Esophagus mucosa (tissue), 1 donor: ENCODE measurements at regions not wholly inside any gene's neighbourhood (a gene's known extent, or its start where the extent isn't known, plus 50 kb on each side); places are given as distances from the start of the nearest gene placed in this dataset.
"Not testable (repeated sequence)": the region's sequence is repeated elsewhere in the genome, so short reads cannot be mapped to it uniquely, and the experiment has no call there.

Source experiments
- ATAC-seq: fragments of 200-7000 bp; cut with Tn5 transposase; one replicate; pipeline ENCODE4 v1.9.1; 2020
- donor health status: DM: yes; HTN: yes; CAD: no.

DNA sequence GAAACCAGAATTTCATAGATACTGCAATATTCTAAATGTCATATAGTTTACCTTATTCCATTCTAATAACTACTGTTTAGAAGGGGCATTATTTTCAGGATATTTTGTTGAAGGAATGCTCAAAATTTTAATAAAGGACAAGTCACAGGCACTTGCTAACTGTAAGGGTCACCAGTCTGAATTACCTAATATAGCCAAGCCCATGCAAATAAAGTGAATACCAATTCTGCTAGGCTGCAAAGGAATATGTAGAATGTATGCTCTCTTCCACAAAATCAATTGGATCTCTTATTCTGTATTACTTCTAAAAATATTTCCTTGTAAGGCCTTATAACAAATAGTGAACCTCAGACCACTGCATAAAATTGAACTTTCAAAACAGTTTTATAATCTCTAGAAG, 52.3 kb upstream of the FAT4 start:
- no peak for ATAC-seq

DNA sequence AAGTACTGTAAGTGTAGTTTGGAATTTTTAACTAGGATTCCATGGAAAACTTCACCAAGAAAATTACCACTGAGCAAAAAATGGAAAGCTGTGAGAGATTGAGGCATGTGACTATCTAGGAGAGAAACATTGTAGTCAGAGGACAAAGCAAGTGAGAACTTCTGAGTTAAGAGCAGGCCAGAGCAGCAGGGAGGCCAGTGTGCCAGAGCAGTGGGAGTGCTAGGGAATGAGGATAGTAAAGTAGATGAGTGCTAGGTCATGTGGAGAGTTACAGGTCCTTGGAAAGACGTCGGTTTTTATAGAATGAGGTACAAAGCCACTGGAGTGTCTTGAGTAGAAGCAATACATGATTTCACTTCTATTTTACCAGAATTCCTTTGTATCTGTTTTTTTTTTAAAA, 52.7 kb upstream of the FAT4 start:
- ATAC-seq = no peak

DNA sequence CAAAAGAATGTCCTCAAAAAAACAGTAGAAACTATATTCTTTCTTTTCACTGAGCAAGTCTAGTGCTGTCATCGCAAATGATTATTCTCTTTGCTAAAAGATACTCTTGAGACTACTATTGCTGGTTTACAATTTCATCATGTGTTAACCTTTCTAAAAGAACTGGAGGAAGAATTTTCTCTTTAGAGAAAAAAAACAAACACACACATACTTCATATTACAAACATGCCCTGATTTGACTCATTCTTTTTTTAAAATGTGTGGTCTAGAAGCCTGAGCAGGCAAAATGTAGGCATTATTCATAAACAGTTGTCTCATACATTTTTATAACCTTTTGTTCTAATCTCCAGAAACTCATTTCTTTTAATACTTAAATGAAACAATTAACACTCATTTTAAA, 60.6 kb upstream of the FAT4 start:
- ATAC-seq = no peak

DNA sequence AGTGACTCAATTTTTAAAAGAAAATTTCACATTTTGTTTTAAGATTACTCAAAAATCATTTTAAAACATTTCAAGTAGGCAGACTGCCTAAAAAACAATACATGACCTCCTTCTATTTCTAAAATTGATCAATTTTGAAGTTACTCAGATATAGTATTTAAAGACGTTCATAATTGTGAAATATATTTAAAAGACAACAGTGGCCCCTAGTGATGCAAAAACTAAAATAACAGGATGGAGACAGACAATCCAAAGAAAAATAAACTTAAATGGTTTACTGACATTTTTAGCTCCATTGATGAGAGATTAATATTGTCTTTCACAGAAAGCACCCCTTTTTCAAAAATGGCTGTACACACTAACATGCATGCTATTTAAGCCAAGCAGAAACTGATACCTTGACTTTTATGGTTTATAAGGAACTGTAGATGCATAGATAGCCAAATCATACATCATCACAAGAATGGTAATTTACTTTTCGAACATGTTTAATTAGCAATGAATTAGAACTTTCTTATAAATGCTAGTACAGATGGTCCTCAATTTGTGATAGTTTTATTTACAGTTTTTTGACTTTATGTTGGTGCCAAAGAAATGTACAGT, 69.8 kb upstream of the FAT4 start:
- no peak for ATAC-seq

- ATAC-seq = no peak
These were observed 70.9 kb upstream of the FAT4 start for GRCh38 chr4:125243789-125244397.

GRCh38 chr4:125235971-125236370, 78.8 kb upstream of the FAT4 start:
- no peak for ATAC-seq

DNA sequence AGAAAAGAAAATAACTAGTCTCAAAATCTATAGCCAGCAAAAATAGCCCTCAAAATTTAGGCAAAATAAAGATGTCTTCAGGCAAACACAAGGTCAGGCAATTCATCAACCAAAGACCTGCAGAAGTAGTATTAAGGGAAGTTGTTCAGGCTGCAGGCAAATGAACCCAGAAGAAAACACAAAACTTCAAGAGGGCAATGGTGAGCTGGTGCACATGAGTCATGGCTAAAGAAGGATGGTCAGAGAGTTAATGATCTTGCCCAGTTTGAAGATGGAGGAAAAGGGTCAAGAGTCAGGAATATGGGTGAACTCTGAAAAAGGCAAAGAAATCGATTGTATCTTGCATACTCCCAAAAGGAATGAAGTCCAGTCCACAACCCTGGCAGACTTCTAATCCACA, 83.1 kb upstream of the FAT4 start:
- ATAC-seq = no peak

DNA sequence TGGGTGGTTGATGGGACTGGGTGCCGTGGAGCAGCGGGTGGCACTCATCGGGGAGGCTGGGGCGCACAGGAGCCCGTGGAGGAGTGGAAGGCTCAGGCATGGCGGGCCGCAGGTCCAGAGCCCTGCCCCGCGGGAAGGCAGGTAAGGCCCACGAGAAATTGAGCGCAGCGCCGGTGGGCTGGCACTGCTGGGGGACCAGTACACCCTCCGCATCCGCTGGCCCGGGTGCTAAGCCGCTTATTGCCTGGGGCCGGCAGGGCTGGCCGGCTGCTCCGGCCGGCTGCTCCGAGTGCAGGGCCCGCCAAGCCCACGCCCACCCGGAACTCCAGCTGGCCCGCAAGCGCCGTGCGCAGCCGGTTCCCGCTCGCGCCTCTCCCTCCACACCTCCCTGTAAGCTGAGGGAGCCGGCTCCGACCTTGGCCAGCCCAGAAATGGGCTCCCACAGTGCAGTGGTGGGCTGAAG, 85.1 kb upstream of the FAT4 start:
- ATAC-seq = no peak

- ATAC-seq = no peak
These were observed 88.9 kb upstream of the FAT4 start for GRCh38 chr4:125225806-125226205.

DNA sequence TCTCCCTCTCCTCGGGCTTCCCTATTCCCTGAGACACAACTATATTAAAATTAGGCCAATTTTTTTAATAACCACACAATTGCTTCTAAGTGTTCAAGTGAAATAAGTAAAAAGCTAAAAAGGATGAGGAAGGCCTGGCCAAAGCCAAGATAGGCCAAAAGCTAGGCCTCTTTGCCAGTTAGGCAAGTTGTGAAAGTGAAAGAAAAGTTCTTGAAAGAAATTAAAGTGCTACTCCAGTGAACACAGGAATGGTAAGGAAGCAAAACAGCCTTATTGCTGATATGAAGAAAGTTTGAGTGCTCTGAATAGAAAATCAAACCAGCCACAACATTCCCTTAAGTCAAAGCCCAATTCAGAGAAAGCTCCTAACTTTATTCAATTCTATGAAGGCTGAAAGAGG, 114.2 kb upstream of the FAT4 start:
- no peak for ATAC-seq

DNA sequence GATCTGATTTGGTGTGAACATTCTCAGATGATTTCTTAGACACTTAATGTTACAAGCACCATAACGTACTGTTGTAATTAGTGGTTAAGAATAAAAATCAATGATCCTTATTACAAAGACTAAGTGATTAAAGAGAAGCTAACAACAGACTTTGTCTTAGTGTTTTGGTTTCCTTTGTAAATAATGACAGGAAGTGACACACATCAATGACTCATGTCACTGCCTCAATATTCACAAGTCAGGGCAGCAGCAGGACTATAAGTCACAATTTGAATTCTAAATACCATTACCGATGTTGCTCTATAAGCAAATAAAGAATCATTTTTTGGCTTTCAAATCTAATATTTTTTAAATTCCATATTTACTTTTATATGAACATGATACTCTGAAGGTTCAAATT, 115.8 kb upstream of the FAT4 start:
- ATAC-seq = peak; percentile 81

DNA sequence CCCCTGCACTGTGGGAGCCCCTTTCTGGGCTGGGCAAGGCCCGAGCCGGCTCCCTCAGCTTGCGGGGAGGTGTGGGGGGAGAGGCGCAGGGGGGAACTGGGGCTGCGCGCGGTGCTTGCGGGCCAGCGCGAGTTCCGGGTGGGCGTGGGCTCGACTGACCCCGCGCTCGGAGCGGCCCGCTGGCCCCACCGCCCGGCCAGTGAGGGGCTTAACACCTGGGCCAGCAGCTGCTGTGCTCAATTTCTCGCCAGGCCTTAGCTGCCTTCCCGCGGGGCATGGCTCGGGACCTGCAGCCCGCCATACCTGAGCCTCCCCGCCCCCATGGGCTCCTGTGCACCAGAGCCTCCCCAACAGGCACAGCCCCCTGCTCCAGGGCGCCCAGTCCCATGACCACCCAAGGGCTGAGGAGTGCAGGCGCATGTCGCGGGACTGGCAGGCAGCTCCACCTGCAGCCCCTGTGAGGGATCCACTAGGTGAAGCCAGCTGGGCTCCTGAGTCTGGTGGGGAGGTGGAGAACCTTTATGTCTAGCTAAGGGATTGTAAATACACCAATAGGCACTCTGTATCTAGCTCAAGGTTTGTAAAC, 122.8 kb upstream of the FAT4 start:
- ATAC-seq = not testable (repeated sequence)

DNA sequence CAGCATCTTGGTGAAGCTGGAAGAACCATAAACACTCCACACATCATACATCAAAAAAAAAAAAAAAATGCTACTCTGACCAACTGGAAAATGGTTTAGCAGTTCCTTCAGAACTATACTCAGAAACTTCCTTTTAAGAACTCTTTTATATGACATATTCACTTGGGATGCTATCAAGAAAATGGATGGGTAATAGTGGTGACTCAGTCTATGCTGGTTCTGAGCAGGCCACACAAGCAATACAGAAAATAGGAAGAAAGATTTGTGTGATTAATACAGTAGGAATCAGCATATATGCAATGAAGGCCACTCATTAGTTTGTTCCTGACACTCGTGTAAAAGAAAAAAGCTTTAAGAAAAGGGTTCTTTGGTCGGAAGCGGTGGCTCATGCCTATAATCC, 123.5 kb upstream of the FAT4 start:
- peak; percentile 67 for ATAC-seq

DNA sequence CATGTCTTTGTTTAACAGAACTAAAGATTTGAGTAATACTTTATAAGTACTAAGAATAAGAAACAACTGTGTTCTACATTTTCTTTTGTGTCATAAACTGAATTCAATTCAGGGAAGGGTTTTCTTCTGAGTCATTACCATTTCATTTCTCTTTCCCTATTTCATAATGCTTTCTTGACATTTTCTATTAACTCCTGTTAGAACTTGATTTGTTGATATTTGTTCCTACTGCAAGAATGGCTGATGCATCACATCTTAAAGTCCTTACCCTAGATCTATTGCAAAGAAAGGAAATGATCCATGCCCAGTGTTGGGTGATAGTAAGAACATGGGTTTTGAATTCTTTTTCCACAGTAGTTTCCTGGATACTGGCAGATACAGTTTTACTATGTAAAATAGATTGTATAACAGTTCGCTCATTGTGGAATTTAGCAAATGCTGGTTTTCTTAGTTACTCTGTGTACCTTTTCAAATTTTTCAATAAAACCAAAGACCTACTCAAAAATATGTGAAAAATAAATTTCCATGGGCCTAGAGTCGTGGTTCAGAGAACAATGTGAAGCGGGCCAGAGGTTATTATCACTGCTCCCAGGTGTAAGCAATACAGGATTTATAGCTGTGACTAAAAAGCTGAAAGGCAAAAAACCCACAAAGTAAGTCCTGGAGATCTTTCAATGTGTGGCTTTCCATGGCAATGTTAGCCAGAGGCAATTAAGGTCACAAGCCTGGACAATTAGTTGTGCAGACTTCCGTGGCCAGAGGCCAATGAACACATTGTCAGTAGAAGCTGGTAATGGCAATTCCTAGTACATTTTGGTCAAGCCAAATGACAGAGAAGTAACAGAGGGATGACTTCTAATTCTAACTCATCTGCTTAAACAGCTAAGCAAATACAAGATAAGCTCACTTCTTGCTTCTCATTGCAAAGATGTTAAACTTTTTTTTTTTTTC, 127.3 kb upstream of the FAT4 start:
- peak; percentile 95 for ATAC-seq

DNA sequence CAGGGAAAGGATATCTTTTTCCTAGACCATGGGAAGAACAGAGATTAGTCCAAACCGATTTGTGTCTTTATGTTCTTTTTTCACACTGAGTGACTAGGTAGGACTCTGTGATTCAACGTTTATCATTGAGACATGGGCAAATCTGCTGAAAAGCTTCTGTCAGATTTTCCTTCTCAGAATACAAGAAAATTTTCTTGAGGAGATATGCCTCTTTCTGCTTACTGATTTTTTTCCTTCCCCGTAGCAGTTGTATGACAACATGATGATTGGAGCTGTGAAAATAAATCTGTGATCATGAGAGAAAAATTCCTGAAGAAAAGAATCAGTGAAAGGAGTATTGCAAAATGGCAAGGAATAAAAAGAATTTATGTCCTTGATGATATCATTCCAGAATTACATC, 130.6 kb upstream of the FAT4 start:
- ATAC-seq = no peak

- ATAC-seq = no peak
These were observed 133.0 kb upstream of the FAT4 start for GRCh38 chr4:125181804-125182203.

- no peak for ATAC-seq
These were observed 135.0 kb upstream of the FAT4 start for GRCh38 chr4:125179727-125180126.

- ATAC-seq = no peak
These were observed 145.6 kb upstream of the FAT4 start for GRCh38 chr4:125169192-125169591.

DNA sequence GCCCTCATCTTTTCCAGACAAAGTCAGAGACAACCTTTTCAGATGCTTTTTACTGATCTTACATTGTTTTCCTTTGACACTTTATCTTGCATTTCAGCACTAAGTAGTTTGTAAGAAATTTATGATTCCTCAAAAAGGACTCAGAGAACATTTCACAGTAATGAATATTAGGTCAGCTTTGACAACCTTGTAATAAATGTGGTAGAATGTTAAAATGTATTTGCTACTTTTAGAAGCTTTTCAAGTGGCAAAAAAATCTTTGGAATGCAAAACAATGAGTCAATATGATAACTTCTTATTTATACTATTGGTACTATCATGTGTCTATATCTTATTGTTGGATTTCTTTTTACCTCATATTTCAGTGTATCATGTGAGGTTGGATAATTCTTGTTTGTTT, 146.2 kb upstream of the FAT4 start:
- ATAC-seq = no peak

DNA sequence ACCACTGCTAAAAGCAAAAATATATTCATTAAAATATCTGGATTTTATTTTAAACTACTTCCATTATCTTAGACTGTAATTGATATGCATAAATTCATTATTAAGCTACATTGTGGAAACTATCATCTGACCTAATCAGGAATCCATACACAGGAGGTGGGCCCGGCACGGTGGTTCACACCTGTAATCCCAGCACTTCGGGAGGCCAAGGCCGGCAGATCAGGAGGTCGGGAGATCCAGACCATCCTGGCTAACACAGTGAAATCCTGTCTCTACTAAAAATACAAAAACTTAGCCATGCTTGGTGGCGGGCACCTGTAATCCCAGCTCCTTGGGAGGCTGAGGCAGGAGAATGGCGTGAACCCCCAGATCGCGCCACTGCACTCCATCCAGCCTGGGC, 148.7 kb upstream of the FAT4 start:
- not testable (repeated sequence) for ATAC-seq

DNA sequence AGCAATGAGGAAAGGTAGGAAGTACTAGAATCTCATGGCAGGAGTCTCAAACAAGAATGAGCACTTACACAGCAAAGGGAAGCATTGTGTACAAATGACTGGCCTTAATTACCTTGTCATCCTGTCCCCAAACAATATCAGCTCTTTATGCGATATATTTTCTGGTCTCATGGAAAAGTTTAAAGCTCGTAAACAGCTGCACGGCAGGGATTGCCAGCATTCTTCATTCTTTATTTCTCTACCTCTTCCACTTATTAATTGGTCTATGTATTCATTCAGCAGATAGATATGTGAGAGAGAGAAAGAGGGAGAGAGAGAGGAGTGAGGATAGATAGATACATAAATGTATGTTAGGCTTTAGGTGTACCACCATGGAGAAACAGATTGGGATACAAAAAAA, 155.8 kb upstream of the FAT4 start:
- no peak for ATAC-seq

DNA sequence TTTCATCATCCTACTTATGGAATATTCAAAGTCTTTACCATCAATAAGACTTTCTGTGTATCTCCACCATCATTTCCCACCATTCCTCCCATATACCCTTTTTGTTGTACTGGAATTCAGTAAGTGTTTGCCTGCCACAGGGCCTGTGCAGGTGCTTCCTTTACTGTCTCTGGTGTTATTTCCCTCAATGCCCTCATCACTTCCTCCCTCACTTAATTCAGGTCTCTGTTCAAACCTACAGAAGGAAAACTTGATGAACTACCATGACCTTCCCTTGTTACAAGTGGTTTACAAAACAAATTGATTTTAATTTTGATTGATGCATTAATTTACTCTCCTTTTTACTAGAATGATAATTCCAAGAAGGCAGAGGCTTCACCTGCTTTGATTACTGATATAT, 159.5 kb upstream of the FAT4 start:
- ATAC-seq = no peak

GRCh38 chr4:125140966-125141495, 173.7 kb upstream of the FAT4 start:
- ATAC-seq = no peak
